HEK293T (cell line): ENCODE measurements at regions not wholly inside any gene's neighbourhood (a gene's known extent, or its start where the extent isn't known, plus 50 kb on each side); places are given as distances from the start of the nearest gene placed in this dataset.

ENCODE experiments used
- CTBP1 ChIP-seq: fragments of 450-650 bp; IDR thresholded peaks from 2 replicates; pipeline ENCODE4 v1.6.1; 2016; ENCODE audit warnings: borderline replicate concordance
- FOXM1 ChIP-seq: fragments of 450-650 bp; IDR thresholded peaks from 2 replicates; pipeline ENCODE4 v1.6.1; 2017; ENCODE audit warnings: mild to moderate bottlenecking, borderline replicate concordance
- HDGF ChIP-seq: fragments of 450-650 bp; IDR thresholded peaks from 2 replicates; pipeline ENCODE4 v1.6.1; 2017; ENCODE audit warnings: antibody characterized with exemption, borderline replicate concordance
- LEF1 ChIP-seq: fragments of 450-650 bp; IDR thresholded peaks from 2 replicates; pipeline ENCODE4 v1.6.1; 2017; ENCODE audit warnings: mild to moderate bottlenecking, borderline replicate concordance
- SUZ12 ChIP-seq: fragments of 450-650 bp; IDR thresholded peaks from 2 replicates; pipeline ENCODE4 v1.6.1; 2016; ENCODE audit warnings: mild to moderate bottlenecking
- TARDBP ChIP-seq: fragments of 450-650 bp; IDR thresholded peaks from 2 replicates; pipeline ENCODE4 v1.6.1; 2016

DNA sequence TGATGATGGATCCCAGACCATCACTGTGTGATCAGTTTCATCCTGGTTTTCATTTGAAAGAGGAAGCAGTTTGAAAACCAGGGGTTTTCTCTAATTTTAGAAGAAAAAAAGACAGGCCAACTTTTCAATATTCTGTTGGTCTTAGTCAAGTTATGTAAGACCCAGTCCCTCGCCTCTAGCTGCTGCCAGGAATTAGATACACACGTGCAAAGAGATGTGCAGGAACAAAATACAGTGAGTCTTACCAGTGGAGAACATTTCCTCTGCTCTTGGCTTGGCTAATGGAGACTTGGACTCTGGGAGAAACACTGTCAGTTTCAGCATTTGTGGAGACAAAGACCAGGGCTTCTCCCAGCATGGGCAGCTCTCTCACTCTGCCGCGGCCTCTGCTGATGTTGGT is 214.9 kb upstream of the C2CD4B start:
- TF ChIP-seq CTBP1, result no peak
- no peak for TF ChIP-seq FOXM1
- TF ChIP-seq SUZ12, result no peak
- no peak for TF ChIP-seq TARDBP
- no peak for TF ChIP-seq LEF1
- TF ChIP-seq HDGF, result no peak
